Osteoblast (primary cell): ENCODE measurements at regions not wholly inside any gene's neighbourhood (a gene's known extent, or its start where the extent isn't known, plus 50 kb on each side); places are given as distances from the start of the nearest gene placed in this dataset.

Experiments
- DNase-seq: peaks from one replicate; pipeline ENCODE4 v3.0.0; 2011; ENCODE audit warnings: low spot score, mixed read lengths; ENCODE audit not compliant: insufficient read length; ENCODE audit errors: missing footprints
- H2AFZ ChIP-seq: 2 replicates; pipeline ENCODE4 v1.6.0; 2011; ENCODE audit warnings: mild to moderate bottlenecking, low read length
- H3K27ac ChIP-seq: 2 replicates; pipeline ENCODE4 v1.5.1; 2011; ENCODE audit warnings: mild to moderate bottlenecking, low read depth, low read length, moderate library complexity
- H3K27me3 ChIP-seq: 2 replicates; pipeline ENCODE4 v1.6.0; 2012; ENCODE audit warnings: mild to moderate bottlenecking, control low read depth, inconsistent platforms, low read length, moderate library complexity; ENCODE audit not compliant: insufficient read depth
- H3K36me3 ChIP-seq: 2 replicates; pipeline ENCODE4 v1.5.1; 2011; ENCODE audit warnings: mild to moderate bottlenecking, low read length, control low read depth, moderate library complexity; ENCODE audit not compliant: insufficient read depth
- H3K4me1 ChIP-seq: 2 replicates; pipeline ENCODE4 v1.5.1; 2011; ENCODE audit warnings: mild to moderate bottlenecking, low read length, control low read depth, moderate library complexity; ENCODE audit not compliant: insufficient read depth
- H3K4me2 ChIP-seq: 2 replicates; pipeline ENCODE4 v1.6.0; 2011; ENCODE audit warnings: mild to moderate bottlenecking, low read length; ENCODE audit not compliant: insufficient read depth
- H3K4me3 ChIP-seq: fragments of 200-600 bp; sonication (generic); 3 replicates; pipeline ENCODE4 v1.5.1; 2012; ENCODE audit warnings: mild to moderate bottlenecking, low read length, inconsistent platforms; ENCODE audit not compliant: insufficient read depth
- H3K79me2 ChIP-seq: 2 replicates; pipeline ENCODE4 v1.6.0; 2012; ENCODE audit warnings: mild to moderate bottlenecking, low read length, control low read depth, inconsistent platforms; ENCODE audit not compliant: insufficient read depth
- H3K9me3 ChIP-seq: 2 replicates; pipeline ENCODE4 v1.5.1; 2011; ENCODE audit warnings: low read depth, low read length, control low read depth
- H4K20me1 ChIP-seq: 2 replicates; pipeline ENCODE4 v1.6.0; 2012; ENCODE audit warnings: mild to moderate bottlenecking, low read length, control low read depth; ENCODE audit not compliant: insufficient read depth
- TF ChIP-seq, protein P1 (sequence below): IDR thresholded peaks from 2 replicates; pipeline ENCODE4 v1.5.1; 2011; ENCODE audit warnings: mild to moderate bottlenecking, low read depth, low read length, moderate library complexity; ENCODE audit errors: extremely low read depth

DNA sequence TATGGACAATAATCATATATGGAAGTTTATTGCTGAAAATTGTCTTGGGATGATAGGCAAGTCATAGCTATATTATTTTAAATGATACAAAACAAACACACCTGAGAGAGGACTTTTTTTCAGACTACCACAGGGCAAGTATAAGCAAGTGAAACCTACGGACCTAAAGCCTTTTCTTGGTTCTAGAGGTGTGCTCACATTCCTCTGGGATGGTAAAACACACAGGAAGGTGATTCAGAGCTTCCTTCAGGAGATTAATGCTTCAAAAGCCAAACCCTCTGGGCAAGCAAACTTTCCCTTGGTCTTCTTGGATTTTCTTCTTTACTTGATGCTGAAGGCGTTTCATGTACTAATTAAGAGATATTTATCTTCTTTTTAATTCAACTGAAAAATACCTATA lies 60.1 kb upstream of the ACSL4 start:
- H3K4me2 ChIP-seq = no peak overlapping the region
- no peaks in the 10 kb centered on the region for H3K36me3 ChIP-seq
- H3K4me1 ChIP-seq = peaks cover 3% of the 10 kb centered on the region
- DNase-seq = peak; percentile 23
- no peaks in the 10 kb centered on the region for H3K9me3 ChIP-seq
- H4K20me1 ChIP-seq = no peaks in the 10 kb centered on the region
- H3K79me2 ChIP-seq = no peaks in the 10 kb centered on the region
- no peak overlapping the region for H3K27ac ChIP-seq
- no peak overlapping the region for H2AFZ ChIP-seq
- no peak overlapping the region for H3K4me3 ChIP-seq
- TF ChIP-seq, protein P1, sequence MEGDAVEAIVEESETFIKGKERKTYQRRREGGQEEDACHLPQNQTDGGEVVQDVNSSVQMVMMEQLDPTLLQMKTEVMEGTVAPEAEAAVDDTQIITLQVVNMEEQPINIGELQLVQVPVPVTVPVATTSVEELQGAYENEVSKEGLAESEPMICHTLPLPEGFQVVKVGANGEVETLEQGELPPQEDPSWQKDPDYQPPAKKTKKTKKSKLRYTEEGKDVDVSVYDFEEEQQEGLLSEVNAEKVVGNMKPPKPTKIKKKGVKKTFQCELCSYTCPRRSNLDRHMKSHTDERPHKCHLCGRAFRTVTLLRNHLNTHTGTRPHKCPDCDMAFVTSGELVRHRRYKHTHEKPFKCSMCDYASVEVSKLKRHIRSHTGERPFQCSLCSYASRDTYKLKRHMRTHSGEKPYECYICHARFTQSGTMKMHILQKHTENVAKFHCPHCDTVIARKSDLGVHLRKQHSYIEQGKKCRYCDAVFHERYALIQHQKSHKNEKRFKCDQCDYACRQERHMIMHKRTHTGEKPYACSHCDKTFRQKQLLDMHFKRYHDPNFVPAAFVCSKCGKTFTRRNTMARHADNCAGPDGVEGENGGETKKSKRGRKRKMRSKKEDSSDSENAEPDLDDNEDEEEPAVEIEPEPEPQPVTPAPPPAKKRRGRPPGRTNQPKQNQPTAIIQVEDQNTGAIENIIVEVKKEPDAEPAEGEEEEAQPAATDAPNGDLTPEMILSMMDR = no peak
- H3K27me3 ChIP-seq = peaks cover 10% of the 10 kb centered on the region

- H2AFZ ChIP-seq = no peak overlapping the region
- no peak overlapping the region for H3K4me3 ChIP-seq
- no peak overlapping the region for H3K4me2 ChIP-seq
- TF ChIP-seq, protein P1 = no peak
- H3K27ac ChIP-seq = no peak overlapping the region
- H3K9me3 ChIP-seq = no peaks in the 10 kb centered on the region
- no peaks in the 10 kb centered on the region for H4K20me1 ChIP-seq
- H3K79me2 ChIP-seq = no peaks in the 10 kb centered on the region
- H3K4me1 ChIP-seq = peaks cover 3% of the 10 kb centered on the region
- H3K36me3 ChIP-seq = no peaks in the 10 kb centered on the region
- DNase-seq = no peak
- peaks cover 10% of the 10 kb centered on the region for H3K27me3 ChIP-seq
These were observed 62.6 kb upstream of the ACSL4 start for GRCh38 chrX:109795682-109796081.

GRCh38 chrX:109797311-109797975 lies 64.4 kb upstream of the ACSL4 start:
- peaks cover 3% of the 10 kb centered on the region for H3K4me1 ChIP-seq
- H3K36me3 ChIP-seq = no peaks in the 10 kb centered on the region
- no peak for DNase-seq
- H2AFZ ChIP-seq = no peak overlapping the region
- H3K27me3 ChIP-seq = peaks cover 6% of the 10 kb centered on the region
- H3K27ac ChIP-seq = no peak overlapping the region
- H3K79me2 ChIP-seq = no peaks in the 10 kb centered on the region
- TF ChIP-seq, protein P1 = no peak
- H3K9me3 ChIP-seq = no peaks in the 10 kb centered on the region
- no peak overlapping the region for H3K4me3 ChIP-seq
- H4K20me1 ChIP-seq = no peaks in the 10 kb centered on the region
- H3K4me2 ChIP-seq = no peak overlapping the region

DNA sequence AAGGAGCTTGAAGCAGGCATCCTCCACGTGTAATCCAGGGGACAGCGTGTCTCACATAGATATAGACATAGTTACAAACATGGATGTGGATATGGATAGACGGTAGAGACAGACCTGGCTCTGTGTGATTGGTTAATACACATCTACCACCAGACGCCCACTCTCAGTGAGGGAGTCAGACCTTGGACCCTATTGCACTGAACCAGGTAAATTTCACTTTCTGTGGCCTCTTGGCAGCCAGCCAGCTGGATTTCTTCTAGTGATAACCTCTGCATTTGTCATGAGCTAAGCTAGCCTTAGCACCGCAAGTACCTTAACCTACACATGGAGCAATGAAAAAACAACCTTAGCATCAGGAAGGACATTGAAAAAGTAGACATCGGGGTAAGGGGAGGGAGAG lies 79.2 kb upstream of the ACSL4 start:
- Histone ChIP-seq H3K4me3 (no peak overlapping the region), H2AFZ (no peak overlapping the region), H3K36me3 (no peaks in the 10 kb centered on the region), H3K4me2 (no peak overlapping the region), H3K9me3 (no peaks in the 10 kb centered on the region), H3K27ac (no peak overlapping the region), H3K79me2 (no peaks in the 10 kb centered on the region), H3K27me3 (peaks cover 24% of the 10 kb centered on the region), H4K20me1 (no peaks in the 10 kb centered on the region), H3K4me1 (no peaks in the 10 kb centered on the region)
- no peak for DNase-seq
- TF ChIP-seq, protein P1 = no peak
